GM12872 (cell line): ENCODE measurements at regions not wholly inside any gene's neighbourhood (a gene's known extent, or its start where the extent isn't known, plus 50 kb on each side); places are given as distances from the start of the nearest gene placed in this dataset.

ENCODE experiments used
- TF ChIP-seq, protein P1 (sequence below): IDR thresholded peaks from 3 replicates; pipeline ENCODE4 v1.5.1; 2011; ENCODE audit warnings: low read depth, mild to moderate bottlenecking, low read length, moderate library complexity; ENCODE audit not compliant: insufficient read depth

DNA sequence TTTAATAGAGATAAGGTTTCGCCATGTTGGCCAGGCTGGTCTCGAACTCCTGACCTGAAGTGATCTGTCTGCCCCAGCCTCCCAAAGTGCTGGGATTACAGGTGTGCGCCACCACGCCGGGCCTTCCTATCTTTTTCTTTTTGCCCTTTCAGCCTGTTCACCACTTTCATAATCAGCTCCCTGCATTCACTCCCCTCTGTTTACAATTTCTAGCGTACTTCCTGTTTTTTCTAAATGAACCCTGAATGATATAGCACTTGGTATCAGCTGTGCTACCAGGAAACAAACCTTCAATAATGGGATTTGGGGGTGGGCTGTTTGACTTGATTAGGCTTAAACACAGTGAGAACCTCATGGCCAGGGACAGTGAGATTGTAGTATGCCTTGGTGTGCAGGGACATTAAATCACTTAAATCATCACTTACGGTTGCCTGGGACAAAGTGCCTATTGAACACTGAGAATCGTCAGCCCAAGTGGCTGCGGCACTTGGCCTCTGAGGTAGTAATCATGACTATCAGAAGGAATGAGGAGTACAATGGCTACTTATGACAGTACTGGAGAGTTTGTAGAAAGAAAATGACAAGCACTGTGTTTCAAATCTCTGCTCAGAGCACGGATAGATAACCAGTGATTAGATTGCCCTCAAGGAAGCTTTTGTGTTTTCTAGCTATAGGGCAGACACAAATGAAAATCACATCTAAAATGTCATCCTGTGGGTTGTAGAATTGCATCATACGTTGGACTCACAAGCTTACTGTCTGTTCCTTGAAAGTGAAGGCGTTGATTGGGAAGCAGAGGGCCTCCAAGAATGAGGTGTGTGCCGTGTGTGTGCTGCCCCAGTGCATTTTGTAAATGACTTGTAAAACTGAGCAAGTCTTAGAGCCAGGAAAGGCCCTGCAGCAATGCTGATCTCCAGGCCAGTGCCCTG is 661.8 kb downstream of the MATN1 start:
- TF ChIP-seq, protein P1, sequence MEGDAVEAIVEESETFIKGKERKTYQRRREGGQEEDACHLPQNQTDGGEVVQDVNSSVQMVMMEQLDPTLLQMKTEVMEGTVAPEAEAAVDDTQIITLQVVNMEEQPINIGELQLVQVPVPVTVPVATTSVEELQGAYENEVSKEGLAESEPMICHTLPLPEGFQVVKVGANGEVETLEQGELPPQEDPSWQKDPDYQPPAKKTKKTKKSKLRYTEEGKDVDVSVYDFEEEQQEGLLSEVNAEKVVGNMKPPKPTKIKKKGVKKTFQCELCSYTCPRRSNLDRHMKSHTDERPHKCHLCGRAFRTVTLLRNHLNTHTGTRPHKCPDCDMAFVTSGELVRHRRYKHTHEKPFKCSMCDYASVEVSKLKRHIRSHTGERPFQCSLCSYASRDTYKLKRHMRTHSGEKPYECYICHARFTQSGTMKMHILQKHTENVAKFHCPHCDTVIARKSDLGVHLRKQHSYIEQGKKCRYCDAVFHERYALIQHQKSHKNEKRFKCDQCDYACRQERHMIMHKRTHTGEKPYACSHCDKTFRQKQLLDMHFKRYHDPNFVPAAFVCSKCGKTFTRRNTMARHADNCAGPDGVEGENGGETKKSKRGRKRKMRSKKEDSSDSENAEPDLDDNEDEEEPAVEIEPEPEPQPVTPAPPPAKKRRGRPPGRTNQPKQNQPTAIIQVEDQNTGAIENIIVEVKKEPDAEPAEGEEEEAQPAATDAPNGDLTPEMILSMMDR, result no peak

DNA sequence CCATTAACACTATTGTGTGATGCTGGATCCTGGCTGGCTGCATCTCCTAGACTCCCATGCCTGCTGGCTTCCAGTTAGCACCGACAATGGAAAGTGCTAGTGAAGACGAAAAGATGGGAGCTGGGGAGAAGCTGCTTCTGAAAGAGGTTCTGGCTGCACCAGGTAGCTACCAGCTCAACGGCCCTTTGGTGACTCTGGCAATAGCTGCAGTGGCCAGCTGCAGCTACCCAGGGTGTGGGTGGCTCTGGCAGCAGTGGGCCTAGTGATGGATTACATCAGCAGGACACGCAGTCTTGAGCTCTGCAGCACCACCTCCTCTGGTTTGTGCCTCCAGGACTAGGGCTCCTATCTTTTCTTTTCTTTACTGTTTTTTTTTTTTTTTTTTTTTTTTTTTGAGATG is 662.6 kb downstream of the MATN1 start:
- TF ChIP-seq, protein P1, result no peak

DNA sequence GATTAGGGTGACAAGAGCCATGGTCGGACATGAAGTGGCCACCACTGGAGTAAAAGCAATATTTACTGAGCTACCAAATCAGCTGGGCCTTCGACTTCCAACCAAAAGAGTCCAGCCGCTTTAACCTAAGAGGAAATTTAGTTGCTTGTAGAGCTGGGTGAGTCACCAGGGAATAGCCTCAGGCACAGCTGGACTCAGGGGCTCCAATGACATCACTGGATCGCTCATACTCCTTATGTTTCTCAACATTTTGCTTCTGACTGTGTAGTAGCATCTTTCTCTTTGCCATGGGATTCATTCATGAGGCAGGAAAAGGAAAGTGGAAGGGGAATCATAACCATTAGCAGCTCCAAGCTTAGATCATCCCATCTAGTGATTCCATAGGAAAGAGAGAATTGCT is 664.4 kb downstream of the MATN1 start:
- TF ChIP-seq, protein P1, result no peak

DNA sequence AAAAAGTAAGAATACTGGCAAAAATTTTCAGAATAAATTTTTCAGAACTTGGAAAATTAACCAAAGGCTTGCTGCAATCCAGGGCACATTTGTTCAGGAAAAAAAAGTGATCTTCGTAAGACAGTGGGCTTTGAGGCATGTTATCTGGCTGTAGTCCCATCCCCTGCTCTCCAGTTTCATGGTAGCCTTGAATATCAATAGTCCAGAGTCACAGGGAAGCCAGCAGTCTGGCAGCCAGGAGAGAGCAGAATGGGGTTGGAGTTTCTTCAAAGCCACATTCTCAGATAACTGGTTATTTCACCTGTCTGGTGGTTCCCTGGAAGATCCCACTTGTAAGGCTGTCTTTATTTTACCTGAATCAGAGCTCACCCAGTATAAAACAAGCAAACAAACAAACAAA is 669.3 kb downstream of the MATN1 start:
- TF ChIP-seq, protein P1, result no peak

DNA sequence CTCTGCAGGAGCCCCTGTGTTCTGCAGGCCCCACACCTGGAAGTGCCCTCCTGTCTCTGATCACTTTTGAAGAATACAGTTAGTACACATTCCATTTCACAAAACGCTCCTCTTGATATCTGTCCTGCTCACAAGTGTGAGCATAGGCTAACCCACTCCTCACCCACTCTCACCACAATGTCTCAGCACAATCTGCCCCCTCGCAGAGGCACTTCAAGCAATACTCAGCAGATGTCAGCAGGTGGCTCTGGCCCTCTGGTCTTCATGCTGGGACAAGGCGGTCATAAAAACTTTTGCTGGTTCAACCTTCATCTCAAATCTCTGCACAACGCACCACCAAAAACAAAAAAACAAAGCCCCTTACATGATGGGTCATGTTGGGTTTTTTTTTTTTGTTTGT is 671.2 kb downstream of the MATN1 start:
- TF ChIP-seq, protein P1, result no peak

DNA sequence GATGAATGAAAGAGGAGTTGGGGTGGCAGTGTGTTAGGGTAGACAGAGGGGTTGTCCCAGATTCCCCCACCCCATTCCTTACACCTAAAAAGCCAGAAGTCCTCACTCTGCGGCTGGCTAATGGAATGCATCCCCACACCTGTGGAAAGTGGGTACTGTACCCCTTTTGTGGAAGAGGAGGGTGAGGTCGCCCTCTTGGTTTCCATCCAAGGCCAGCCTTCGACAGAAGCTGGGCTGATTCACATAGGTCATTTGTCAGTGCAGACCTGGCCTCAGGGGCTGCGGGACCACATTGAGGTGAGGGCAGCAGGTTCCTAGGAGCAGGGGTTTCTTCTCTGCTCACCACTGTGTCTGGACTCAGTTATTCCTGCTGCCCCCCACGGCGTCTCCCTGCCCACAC is 671.6 kb downstream of the MATN1 start:
- TF ChIP-seq, protein P1, result no peak

DNA sequence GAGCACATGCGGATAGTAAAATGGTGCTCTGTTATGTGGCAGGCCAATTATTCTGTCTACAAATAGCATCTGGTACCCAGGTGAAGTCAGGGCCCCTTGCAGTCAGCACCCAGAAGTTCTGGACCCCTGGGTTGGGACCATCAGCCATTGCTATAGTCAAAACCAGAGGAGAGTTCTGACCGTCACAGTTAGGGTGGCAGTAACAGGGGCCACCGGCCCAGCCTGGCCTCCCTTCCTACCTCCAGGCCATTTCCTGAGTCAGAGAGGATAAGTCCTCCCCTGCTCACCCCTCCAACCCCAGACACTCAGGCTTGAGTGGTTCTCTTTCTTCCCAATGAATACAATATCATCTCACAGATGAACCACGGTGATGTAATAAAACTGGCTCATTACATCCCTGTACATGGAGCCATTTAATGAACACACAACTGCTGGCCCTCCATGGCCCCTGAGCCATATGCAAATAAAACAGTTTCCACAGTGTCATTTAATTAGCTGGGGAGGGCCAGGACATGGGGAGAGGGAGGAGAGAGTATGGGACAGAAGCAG is 673.6 kb downstream of the MATN1 start:
- TF ChIP-seq, protein P1, result no peak
